ENCODE measurements at regions not wholly inside any gene's neighbourhood (a gene's known extent, or its start where the extent isn't known, plus 50 kb on each side); places are given as distances from the start of the nearest gene placed in this dataset.

DNA sequence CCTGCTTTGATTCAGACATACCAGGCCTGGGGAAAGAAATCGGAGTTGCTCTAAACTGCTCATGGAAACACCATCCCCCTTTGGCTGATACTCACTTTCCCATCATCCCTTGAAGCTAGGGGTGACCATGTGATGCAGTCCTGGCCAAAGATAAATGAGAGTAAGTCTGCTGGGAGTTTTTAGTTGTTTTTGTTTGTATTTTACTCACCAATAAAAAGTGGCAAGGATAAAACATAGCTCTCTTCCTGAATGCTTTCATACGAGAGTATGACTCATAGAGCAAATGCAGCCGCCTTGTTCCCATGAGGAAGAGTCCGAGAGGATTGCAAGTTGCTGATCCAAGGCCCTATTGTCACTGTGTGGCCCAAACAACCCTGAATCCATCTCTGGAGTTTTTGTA lies 126.4 kb upstream of the TMEM132C start:
- TF ChIP-seq, protein P1, sequence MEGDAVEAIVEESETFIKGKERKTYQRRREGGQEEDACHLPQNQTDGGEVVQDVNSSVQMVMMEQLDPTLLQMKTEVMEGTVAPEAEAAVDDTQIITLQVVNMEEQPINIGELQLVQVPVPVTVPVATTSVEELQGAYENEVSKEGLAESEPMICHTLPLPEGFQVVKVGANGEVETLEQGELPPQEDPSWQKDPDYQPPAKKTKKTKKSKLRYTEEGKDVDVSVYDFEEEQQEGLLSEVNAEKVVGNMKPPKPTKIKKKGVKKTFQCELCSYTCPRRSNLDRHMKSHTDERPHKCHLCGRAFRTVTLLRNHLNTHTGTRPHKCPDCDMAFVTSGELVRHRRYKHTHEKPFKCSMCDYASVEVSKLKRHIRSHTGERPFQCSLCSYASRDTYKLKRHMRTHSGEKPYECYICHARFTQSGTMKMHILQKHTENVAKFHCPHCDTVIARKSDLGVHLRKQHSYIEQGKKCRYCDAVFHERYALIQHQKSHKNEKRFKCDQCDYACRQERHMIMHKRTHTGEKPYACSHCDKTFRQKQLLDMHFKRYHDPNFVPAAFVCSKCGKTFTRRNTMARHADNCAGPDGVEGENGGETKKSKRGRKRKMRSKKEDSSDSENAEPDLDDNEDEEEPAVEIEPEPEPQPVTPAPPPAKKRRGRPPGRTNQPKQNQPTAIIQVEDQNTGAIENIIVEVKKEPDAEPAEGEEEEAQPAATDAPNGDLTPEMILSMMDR (IDR thresholded peaks at IDR 0.05) = no peak
- no peak for TF ChIP-seq POLR2A (IDR thresholded peaks at IDR 0.05)

Data from heart left ventricle (tissue), 13 donors.